Osteocyte (in vitro differentiated cells): ENCODE measurements at regions not wholly inside any gene's neighbourhood (a gene's known extent, or its start where the extent isn't known, plus 50 kb on each side); places are given as distances from the start of the nearest gene placed in this dataset.

Source experiments
- DNase-seq: peaks from one replicate; pipeline ENCODE4 v3.0.0; 2021; ENCODE audit warnings: mixed read lengths; ENCODE audit not compliant: unreplicated experiment; ENCODE audit errors: extremely low spot score
- H3K27ac Mint-ChIP-seq: one replicate; pipeline ENCODE4 v1.8.0; 2021; ENCODE audit warnings: mild to moderate bottlenecking, mixed read lengths; ENCODE audit not compliant: unreplicated experiment
- H3K27me3 Mint-ChIP-seq: one replicate; pipeline ENCODE4 v1.8.0; 2021; ENCODE audit warnings: mixed read lengths; ENCODE audit not compliant: unreplicated experiment
- H3K36me3 Mint-ChIP-seq: one replicate; pipeline ENCODE4 v1.8.0; 2021; ENCODE audit warnings: mixed read lengths; ENCODE audit not compliant: unreplicated experiment
- H3K4me1 Mint-ChIP-seq: one replicate; pipeline ENCODE4 v1.8.0; 2021; ENCODE audit warnings: mixed read lengths; ENCODE audit not compliant: unreplicated experiment
- H3K4me3 Mint-ChIP-seq: one replicate; pipeline ENCODE4 v1.8.0; 2021; ENCODE audit warnings: mild to moderate bottlenecking, moderate library complexity, mixed read lengths; ENCODE audit not compliant: unreplicated experiment
- H3K9me3 Mint-ChIP-seq: one replicate; pipeline ENCODE4 v1.8.0; 2021; ENCODE audit warnings: mixed read lengths; ENCODE audit not compliant: unreplicated experiment
- TF ChIP-seq, protein P1 (sequence below): fragments of 200-600 bp; sonication (generic); IDR thresholded peaks from 2 replicates; pipeline ENCODE4 v1.5.0; 2021; ENCODE audit warnings: antibody characterized with exemption, mild to moderate bottlenecking, moderate library complexity

DNA sequence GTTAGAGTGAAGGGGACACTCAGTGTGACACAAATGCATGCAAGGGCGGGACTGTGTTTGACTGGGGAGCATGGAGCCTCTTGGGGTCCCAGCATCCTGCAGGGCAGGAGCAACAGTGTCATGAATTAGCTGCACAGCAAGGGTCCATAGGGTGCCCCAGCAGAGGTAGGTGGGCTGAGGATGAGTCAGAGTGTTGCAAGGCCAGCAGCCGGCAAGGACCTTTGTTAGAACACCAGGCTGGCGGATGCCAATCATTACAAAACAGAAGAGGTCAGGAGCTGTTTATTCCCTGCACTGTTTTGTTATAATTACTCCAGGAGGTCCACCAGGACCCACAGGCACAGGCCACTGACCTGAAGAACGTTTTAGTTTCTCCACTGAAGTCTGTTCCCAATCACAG lies 362.2 kb upstream of the DUSP10 start:
- Mint-ChIP-seq H3K27me3 (peaks cover 7% of the 10 kb centered on the region), H3K4me1 (no peaks in the 10 kb centered on the region)

DNA sequence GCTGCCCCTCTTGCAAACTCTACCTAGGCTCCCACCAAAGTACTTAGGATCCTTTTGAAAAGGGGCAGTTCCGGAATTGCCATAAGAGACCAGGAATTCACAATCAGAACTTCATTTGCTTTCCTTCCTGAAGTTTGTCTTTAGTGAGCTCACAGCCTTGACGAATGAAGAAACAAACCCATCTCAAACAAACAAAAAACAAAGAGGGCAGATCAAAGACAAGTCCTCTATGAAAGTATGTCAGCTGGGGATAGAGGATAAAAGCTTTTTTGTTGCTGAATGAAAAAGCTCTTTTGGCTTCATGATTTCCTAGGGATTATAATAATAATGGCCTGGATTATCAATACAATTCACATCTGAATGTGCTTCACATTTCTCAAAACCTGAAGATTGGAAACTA lies 357.9 kb upstream of the DUSP10 start:
- H3K27ac Mint-ChIP-seq: no peak overlapping the region
- no peak for DNase-seq
- TF ChIP-seq, protein P1, sequence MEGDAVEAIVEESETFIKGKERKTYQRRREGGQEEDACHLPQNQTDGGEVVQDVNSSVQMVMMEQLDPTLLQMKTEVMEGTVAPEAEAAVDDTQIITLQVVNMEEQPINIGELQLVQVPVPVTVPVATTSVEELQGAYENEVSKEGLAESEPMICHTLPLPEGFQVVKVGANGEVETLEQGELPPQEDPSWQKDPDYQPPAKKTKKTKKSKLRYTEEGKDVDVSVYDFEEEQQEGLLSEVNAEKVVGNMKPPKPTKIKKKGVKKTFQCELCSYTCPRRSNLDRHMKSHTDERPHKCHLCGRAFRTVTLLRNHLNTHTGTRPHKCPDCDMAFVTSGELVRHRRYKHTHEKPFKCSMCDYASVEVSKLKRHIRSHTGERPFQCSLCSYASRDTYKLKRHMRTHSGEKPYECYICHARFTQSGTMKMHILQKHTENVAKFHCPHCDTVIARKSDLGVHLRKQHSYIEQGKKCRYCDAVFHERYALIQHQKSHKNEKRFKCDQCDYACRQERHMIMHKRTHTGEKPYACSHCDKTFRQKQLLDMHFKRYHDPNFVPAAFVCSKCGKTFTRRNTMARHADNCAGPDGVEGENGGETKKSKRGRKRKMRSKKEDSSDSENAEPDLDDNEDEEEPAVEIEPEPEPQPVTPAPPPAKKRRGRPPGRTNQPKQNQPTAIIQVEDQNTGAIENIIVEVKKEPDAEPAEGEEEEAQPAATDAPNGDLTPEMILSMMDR: no peak
- no peaks in the 10 kb centered on the region for H3K9me3 Mint-ChIP-seq
- H3K27me3 Mint-ChIP-seq: peaks cover 5% of the 10 kb centered on the region
- no peak overlapping the region for H3K4me3 Mint-ChIP-seq
- H3K36me3 Mint-ChIP-seq: no peaks in the 10 kb centered on the region
- H3K4me1 Mint-ChIP-seq: no peaks in the 10 kb centered on the region

More for the DNA sequence above, 362.2 kb upstream of the DUSP10 start:
- Mint-ChIP-seq H3K27ac (no peak overlapping the region), H3K36me3 (no peaks in the 10 kb centered on the region), H3K4me3 (no peak overlapping the region), H3K9me3 (no peaks in the 10 kb centered on the region)
- TF ChIP-seq, protein P1: no peak
- no peak for DNase-seq

GRCh38 chr1:222098404-222098803 lies 356.5 kb upstream of the DUSP10 start:
- TF ChIP-seq, protein P1: no peak
- no peak overlapping the region for H3K27ac Mint-ChIP-seq

GRCh38 chr1:222097588-222097987 lies 355.7 kb upstream of the DUSP10 start:
- Mint-ChIP-seq H3K27me3 (peaks cover 12% of the 10 kb centered on the region), H3K9me3 (no peaks in the 10 kb centered on the region), H3K4me1 (no peaks in the 10 kb centered on the region), H3K27ac (no peak overlapping the region), H3K36me3 (no peaks in the 10 kb centered on the region), H3K4me3 (no peak overlapping the region)
- no peak for DNase-seq
- TF ChIP-seq, protein P1: no peak

More at GRCh38 chr1:222098404-222098803, 356.5 kb upstream of the DUSP10 start:
- Mint-ChIP-seq H3K27me3 (peaks cover 8% of the 10 kb centered on the region), H3K4me3 (no peak overlapping the region), H3K4me1 (no peaks in the 10 kb centered on the region), H3K9me3 (no peaks in the 10 kb centered on the region), H3K36me3 (no peaks in the 10 kb centered on the region)
- no peak for DNase-seq

DNA sequence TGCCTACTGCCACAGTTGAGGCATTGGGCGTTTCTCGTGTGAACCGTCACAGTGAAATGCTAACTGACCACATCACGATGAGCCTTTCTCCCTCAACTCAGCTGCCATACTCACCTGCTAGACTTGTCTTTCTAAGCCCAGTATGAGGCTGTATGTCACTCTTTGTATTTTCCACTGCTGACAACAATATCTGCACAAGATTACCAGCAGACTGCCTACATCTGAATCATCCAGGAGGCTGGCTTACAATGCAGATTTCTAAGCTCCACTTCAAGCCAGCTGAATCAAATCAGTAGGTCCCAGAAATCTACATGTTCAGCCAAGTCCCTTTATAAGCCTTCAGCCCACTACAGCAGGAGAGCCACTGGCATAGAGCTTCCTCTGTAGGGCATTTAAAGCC lies 355.0 kb upstream of the DUSP10 start:
- H3K4me3 Mint-ChIP-seq: no peak overlapping the region
- no peaks in the 10 kb centered on the region for H3K36me3 Mint-ChIP-seq
- no peak overlapping the region for H3K27ac Mint-ChIP-seq
- no peaks in the 10 kb centered on the region for H3K4me1 Mint-ChIP-seq
- no peaks in the 10 kb centered on the region for H3K9me3 Mint-ChIP-seq
- DNase-seq: no peak
- TF ChIP-seq, protein P1: no peak
- peaks cover 15% of the 10 kb centered on the region for H3K27me3 Mint-ChIP-seq
